DMS53 treated with DMSO at 0.1 percent for 48 hours (cell line): ENCODE measurements at regions not wholly inside any gene's neighbourhood (a gene's known extent, or its start where the extent isn't known, plus 50 kb on each side); places are given as distances from the start of the nearest gene placed in this dataset.
"Not testable (repeated sequence)": the region's sequence is repeated elsewhere in the genome, so short reads cannot be mapped to it uniquely, and the experiment has no call there.

Experiments
- DNase-seq: peaks from one replicate; lab custom pipeline; 2025; ENCODE audit not compliant: unreplicated experiment; lab: John Stamatoyannopoulos, UW

GRCh38 chr5:56311306-56311905 lies 78.3 kb upstream of the ANKRD55 start:
- DNase-seq: no peak

GRCh38 chr5:56310711-56311204 lies 77.6 kb upstream of the ANKRD55 start:
- no peak for DNase-seq

GRCh38 chr5:56309262-56309826 lies 76.2 kb upstream of the ANKRD55 start:
- DNase-seq: no peak

- DNase-seq: no peak
Measured at GRCh38 chr5:56307714-56308333, 74.7 kb upstream of the ANKRD55 start.

- DNase-seq: peak; percentile 42
Measured at GRCh38 chr5:56306433-56307150, 73.5 kb upstream of the ANKRD55 start.

GRCh38 chr5:56305001-56305950 lies 72.1 kb upstream of the ANKRD55 start:
- no peak for DNase-seq

- no peak for DNase-seq
Measured at GRCh38 chr5:56303511-56303910, 70.4 kb upstream of the ANKRD55 start.

- no peak for DNase-seq
Measured at GRCh38 chr5:56302027-56302426, 68.9 kb upstream of the ANKRD55 start.

- no peak for DNase-seq
Measured at GRCh38 chr5:56301069-56301468, 67.9 kb upstream of the ANKRD55 start.

- DNase-seq: no peak
Measured at GRCh38 chr5:56299212-56299611, 66.1 kb upstream of the ANKRD55 start.

GRCh38 chr5:56298336-56299090 lies 65.4 kb upstream of the ANKRD55 start:
- DNase-seq: no peak

- DNase-seq: no peak
Measured at GRCh38 chr5:56297851-56298250, 64.7 kb upstream of the ANKRD55 start.

- DNase-seq: not testable (repeated sequence)
Measured at GRCh38 chr5:56295311-56295710, 62.2 kb upstream of the ANKRD55 start.

GRCh38 chr5:56294354-56294753 lies 61.2 kb upstream of the ANKRD55 start:
- no peak for DNase-seq

GRCh38 chr5:56292874-56293273 lies 59.7 kb upstream of the ANKRD55 start:
- DNase-seq: not testable (repeated sequence)

- DNase-seq: no peak
Measured at GRCh38 chr5:56291661-56292374, 58.7 kb upstream of the ANKRD55 start.

GRCh38 chr5:56291079-56291643 lies 58.0 kb upstream of the ANKRD55 start:
- DNase-seq: no peak

GRCh38 chr5:56290378-56291078 lies 57.4 kb upstream of the ANKRD55 start:
- no peak for DNase-seq
